ENCODE measurements at regions not wholly inside any gene's neighbourhood (a gene's known extent, or its start where the extent isn't known, plus 50 kb on each side); places are given as distances from the start of the nearest gene placed in this dataset.
"Not testable (repeated sequence)": the region's sequence is repeated elsewhere in the genome, so short reads cannot be mapped to it uniquely, and the experiment has no call there.

DNA sequence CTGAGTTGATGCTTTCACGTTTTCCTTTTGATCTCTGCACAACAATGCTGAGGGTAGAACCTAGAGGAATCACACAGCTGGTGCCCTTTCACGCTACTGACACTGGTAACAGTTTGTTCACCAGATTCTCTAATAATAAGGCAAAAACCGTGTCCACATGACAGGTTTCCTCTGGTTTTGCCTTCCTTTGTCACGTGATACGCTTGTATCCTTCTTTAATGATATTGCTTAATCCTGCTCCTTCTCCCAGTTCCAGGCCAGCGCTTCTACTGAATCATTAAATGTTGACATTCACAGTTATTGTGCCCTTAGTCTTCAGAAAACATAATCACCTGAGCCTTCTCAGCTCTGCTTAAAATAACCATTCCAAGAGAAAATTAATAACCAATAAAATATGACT lies 978.2 kb upstream of the NCAM2 start:
- no peak for DNase-seq (ENCODE audit: extremely low read depth, low read depth)

DNA sequence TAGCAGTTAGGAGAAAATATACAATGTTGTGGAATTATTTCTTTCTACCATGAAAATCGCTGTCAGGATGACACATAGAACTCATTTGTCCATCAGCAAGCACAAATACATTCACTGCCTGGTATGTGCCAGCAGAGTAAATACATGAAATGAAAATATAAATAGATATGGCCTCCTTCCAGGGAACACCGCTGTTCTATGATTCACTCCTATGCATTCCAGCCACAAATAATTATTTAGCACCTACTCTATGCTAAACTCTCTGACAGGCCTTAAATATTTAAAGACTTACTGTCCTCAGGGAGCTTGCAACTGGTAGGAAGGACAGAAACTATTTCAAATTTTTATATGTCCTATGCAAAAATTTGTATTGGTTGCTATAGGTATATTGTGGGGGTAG lies 975.0 kb upstream of the NCAM2 start:
- DNase-seq (ENCODE audit: extremely low read depth, low read depth) = no peak

DNA sequence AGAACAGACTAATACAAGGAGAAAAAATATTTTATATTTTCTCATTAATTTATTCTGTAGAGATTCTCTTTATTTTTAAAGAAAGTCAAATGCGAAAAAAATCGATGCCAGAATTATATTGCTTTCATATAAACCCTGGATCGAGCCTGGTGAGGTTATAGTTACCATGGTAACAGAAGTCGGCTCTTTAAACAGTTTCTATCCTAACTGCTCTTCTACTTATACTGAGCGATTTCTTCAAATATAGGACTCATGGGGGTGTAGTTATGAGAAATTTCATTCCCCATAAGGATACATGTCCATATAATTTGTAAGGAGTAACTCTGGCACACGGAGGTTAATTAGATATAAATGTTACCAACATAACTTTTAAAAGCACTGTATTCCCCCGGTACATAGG lies 973.5 kb upstream of the NCAM2 start:
- no peak for DNase-seq (ENCODE audit: extremely low read depth, low read depth)

DNA sequence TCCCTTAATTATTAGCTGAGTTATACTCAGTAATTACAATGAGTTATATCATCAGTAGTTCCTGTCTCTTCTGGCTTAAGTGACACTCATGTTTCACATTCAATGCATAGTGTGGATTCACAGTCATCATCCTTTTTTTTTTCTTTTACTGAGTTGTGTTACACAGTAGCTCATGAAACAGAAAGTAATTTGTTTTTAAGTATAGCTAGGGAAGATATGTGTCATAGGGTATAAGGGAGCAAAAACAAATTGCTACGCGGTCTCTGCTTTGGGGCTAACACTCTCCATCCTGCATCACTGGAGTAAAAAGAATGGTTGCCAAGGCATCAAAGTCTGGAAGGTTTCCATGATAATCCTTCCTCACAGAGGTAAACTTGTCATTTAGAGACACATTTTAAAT lies 971.7 kb upstream of the NCAM2 start:
- no peak for DNase-seq (ENCODE audit: extremely low read depth, low read depth)

DNA sequence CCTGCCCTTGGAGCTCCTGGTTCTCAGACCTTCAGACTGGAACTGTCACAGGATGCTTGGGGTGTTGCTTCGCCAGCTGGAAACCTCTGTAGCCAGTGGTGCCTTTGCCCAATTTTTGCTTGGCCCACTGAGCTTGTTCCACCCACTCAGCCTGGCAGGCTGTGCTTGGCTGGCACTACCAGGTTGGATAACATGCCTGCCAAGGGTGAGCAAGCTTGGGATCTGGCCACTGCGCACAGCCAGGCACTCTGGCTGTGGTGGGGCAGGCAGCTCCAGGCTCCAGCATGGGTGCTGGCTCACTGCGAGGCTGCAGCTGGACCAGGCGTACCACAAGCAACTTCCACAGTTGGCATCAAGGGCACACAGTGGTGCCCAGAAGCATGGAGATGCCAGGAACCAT lies 967.8 kb upstream of the NCAM2 start:
- no peak for DNase-seq (ENCODE audit: extremely low read depth, low read depth)

DNA sequence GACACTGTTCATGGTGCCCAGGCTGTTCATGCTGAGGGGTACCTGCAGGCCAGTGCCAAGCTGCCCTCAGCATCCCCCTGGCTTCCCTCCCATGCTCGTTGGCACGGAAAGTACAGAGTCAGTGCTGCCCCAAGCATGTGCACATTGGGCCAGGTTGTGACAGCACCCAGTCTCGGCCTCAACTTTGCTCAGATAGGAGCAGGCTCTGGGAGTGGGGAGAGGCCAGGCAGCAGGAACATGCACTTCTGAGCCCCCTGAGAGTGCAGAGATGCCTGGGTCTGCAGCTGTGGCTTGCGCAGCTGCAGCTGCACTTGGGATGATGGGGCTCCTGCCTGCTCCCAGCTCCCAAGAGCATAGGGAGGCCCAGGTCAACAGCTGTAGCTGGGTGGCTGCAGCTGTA lies 966.4 kb upstream of the NCAM2 start:
- no peak for DNase-seq (ENCODE audit: extremely low read depth, low read depth)

DNA sequence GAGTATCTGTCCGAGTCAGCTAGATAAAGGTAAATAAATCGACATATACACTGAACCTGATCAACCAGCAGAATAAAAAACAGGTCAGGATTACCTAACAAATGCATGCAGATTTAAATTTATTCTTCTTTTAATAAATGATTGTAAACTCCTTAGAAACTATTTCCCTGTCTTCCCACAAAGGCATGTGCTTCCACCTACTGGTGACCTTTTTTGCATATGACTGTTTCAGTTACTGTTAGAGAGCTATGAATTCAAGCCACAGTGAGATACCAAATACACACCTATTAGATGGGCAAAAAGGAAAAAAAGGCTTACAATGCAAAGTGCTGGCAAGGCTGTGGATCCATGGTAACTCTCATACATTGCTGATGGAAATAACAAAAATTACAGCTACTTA lies 957.4 kb upstream of the NCAM2 start:
- no peak for DNase-seq (ENCODE audit: extremely low read depth, low read depth)

DNA sequence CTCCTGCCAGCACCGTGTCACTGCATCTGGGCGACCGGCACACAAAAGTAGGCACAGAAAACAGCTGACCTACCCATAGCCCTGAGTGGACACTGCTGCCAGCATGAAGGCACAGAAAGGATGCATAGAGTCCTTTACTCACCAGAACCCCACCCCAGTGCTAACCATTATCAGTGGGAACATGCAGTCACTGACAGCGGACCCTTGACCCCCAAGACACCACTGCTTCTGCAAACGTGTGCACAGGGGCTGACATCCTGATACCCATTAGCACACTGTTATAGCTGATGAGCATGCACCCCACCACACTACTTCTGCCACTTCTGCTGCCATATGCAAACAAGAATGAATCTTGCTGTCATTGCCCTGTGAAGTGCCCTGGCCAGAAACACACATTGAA lies 953.0 kb upstream of the NCAM2 start:
- no peak for DNase-seq (ENCODE audit: extremely low read depth, low read depth)

DNA sequence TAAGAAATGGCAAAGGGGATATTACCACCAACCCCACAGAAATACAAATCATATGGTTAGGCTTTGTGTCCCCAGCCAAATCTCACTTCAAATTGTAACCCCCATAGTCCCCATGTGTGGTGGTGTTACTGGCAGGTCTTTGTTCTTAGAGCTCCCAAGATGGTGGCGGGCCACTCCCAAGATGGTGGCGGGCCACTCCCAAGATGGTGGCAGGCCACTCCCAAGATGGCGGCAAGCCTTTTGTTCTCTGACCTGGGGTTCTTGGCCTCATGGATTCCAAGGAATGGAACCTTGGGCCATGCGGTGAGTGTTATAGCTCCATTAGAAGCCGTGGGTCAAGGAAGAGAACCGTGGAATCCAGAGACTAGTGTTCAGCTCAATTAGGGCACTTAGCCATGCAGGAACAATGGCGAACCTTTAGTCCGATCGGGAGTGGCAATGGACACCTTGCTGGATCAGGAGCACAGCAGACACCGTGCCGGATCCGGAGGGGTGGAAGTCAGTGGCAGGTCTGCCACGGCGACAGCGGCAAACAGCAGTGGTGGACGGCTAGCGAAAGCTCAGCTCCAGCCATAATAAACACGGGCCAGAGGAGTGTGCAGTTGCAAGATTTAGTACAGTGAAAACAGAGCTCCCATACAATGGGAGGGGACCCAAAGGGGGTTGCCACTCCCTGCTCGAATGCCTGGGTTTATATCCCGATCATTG lies 949.9 kb upstream of the NCAM2 start:
- not testable (repeated sequence) for DNase-seq (ENCODE audit: extremely low read depth, low read depth)

DNA sequence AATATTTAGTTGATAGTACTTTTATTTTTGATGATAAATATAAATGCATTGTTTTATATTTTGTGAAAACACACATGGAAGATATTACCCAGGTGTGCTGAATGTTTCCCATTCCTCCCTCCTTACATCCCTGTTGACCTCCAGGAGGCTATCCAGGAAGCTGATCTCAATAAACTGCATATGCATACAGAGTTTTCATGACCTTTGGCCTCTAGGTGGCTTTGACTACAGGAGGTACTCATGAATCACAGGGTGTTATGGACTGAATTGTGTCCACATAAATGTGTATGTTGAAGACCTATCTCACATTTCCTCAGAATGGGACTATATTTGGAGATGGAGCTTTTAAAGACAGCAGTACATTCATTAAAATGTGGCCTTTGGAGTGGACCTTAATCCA lies 914.9 kb upstream of the NCAM2 start:
- DNase-seq (ENCODE audit: extremely low read depth, low read depth) = no peak

DNA sequence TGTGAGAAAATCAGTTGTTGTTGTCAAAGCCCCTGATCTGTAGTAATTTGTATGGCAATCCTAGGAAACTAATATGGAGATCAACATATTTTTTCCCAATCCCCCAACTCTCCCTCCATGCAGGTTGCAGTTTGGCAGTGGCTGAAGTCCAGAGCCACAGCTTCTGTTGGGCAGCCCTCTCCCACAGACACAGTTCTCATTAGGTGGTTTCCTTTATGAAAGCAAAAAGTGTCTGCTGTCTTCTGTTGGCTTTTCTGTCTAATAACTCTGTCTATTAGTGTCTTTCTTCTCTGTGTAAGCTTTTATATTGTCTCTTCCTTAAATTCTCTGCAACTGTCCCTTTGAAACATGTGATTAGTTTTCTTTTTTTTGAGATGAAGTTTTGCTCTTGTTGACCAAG lies 914.3 kb upstream of the NCAM2 start:
- DNase-seq (ENCODE audit: extremely low read depth, low read depth) = no peak

DNA sequence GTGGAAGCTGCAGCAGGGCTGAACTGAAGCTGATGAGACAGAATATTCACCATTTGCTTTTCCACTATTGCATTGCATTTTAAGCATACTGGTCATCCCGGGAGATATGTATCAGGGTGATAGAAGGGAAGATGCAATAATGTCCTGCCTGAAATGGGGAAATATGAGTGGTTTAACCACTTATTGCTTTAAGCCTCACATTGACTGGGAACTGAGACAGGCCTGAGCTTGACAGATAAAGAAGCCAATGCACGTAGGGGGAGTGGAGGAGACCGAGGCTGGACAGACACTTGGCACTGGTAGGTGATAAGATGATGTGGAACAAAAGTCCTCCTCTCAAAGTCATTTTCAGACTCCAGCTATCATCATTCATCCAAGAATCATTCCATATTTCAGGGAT lies 911.7 kb upstream of the NCAM2 start:
- no peak for DNase-seq (ENCODE audit: extremely low read depth, low read depth)

DNA sequence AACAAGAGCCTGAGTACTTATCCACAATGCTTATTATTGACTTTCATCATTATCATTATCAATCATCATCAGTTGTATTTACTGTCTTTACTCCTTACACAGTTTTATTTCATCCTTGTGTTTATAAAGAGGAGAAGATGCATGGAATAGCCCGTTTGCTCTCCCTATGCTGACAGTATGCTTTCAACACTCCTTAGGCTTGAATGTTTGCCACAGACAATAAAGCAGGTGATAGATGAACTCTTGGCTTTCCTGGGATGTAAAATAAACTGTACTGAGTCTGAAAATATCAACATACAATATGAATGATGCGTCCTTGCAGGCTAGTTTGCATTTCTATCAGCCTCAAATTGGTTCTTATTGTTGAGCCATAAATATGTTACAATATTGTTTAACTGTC lies 891.8 kb upstream of the NCAM2 start:
- no peak for DNase-seq (ENCODE audit: extremely low read depth, low read depth)

DNA sequence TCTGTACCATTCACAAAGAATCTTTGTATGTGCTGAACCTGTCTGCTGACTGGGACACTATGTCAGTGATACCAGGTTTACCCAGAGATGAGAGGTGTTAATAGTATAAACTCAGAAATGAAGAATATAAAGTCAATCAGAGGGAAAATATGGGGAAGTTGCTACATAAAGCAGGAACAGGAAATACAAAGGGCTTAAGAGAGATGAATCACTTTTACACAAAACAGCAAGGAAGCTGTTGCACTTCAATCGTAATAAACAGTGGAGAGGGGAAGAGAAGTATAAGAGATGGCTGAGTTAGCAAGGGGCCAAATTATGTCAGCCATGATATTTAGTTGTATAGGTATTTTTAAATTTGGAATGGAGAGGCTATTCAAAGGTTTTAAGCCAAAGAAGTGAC lies 890.2 kb upstream of the NCAM2 start:
- no peak for DNase-seq (ENCODE audit: extremely low read depth, low read depth)

DNA sequence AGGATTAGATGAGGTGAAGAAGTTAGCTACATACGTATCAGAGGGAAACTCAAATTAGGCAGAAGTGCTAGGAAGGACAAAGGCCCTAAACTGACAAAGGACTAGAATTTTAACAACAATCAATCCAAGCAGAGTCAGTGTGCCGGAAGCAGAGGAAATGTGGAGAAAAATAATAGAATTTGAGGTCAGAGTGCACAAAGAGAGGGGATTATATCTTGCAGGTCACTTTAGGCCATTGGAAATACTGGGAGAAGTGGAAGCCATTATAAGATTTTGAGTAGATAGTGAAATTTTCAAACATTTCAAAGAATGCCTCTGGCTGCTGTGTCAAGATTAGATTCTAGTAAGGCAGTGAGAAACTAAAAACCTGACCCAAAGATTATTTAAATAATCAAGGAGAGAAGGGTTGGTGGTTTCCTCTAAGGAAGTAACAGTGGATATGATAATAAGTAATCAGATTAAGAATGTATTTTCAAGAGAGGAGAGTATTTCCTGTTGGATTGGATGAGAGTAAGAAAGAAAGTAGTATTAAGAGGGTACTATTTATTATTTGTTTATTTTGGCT lies 889.2 kb upstream of the NCAM2 start:
- DNase-seq (ENCODE audit: extremely low read depth, low read depth) = no peak

DNA sequence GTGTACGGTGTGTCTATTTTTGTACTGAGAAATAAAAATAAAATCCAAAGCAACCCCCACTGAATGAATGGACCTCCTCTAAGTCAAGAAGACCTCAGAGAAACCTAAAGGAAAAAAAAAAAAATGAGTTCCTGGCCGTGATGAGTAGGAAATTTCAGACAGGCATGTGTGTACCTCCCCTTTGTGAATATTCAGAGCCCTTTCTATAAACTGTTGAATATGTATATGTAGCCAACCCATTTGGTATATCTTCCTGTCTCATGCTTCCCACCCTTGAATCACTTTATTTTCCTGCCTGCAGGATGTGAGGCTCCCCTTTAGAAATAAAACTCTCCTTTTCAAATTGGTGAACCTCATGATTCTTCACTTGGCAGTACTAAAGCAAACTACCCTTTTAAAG lies 887.8 kb upstream of the NCAM2 start:
- no peak for DNase-seq (ENCODE audit: extremely low read depth, low read depth)

DNA sequence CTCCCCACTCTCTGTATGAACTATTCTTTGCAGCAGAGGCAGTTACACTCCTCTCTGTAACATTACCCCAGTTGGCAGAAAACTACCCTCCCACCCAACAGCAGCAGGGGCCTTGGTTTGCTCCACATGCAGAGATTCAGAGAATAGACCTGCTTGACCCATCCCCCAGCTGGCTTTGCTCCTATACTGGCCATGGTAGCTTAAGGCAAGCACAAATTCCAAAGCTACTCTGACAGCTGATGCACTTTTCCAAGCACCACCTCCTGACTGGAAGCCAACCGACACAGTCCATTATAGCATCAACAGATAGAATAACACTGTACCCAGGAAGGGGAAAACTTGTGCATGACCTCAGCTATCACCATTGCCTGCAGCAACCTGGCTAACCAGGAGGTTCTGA lies 846.5 kb upstream of the NCAM2 start:
- DNase-seq (ENCODE audit: extremely low read depth, low read depth) = no peak

DNA sequence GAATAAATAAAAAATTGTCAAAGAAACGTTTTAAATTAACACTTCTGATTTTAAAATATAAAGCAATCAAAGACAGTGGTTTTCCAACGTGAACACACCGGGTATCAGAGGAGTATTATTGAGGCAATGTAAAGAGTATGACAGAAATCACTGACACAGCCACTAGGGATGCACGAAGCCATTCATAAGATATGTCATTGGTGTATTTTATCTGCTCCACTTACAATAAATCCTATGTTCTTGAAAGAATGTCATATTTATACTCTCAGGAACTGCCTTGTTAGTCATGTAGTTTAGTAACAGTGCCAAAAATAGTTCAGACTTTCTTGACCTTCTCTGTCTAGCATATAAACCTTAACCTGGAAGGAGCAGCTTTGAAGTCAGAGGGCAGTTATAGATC lies 835.0 kb upstream of the NCAM2 start:
- DNase-seq (ENCODE audit: extremely low read depth, low read depth) = no peak

DNA sequence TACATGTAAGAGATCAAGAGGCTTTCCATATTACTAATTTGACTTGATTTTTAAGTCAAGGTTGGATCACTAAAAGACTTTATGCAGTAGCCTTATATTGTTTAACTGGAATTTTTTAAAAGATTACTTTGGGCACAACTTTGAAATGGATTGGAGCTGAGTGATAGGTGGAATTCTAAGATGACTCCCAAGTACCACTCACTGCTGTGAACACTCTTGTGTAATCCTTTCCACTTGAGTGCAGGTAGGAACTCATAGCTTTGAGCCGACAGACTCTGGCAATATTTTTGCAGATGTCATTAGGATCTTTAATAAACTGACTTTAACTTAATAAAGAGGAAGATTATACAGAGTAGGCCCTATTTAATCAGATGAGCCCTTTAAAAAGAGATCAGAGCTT lies 831.1 kb upstream of the NCAM2 start:
- DNase-seq (ENCODE audit: extremely low read depth, low read depth) = no peak

DNA sequence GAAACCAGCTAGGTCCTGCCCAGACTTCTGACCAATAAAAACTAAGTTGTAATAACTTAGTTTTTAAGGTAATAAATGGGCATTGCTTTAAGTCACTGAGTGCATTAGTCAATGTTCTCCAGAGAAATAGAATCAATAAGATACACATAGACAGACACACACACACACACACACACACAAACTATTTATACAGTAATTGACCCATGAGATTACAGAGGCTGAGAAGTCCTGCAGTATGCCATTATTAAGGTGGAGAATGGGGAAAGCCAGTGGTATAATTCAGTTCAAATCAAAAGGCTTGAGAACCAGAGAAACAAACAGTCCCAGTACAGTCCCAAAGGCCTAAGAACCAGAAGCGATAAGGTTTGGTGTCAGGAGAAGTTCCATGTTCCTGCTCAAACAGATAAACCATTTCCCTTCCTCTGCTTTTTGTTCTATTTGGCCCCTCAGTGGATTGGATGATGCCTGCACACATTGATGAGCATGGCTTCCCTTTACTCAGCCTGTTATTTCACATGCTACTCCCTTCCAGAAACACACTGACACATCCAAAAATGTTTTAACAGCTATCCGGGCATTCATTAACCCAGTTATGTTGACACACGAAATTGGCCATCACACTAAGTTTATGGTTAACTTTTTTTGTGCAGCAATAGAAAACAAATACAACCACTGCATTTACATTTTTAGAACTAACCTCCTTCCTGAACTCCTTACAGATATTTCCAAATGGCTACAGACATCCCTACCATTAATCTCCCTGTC lies 828.2 kb upstream of the NCAM2 start:
- DNase-seq (ENCODE audit: extremely low read depth, low read depth) = no peak

DNA sequence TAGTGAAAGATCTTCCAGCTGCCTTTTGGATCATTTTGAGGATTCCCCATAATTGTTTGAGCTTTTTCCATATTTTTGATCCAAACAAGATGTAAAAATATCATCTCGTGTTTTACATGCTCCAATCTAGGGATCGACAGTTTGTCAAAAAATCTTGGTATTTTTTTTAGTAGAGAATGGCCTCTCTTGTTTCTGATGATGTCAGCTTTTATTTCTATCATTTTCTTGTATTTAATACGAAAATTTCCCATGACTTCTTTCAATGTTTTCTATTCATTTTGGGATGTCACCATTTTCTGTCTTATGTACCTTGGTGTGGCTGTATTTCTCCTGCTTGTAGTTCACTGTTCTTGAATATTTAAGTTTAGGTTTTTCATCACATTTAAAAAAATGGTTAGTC lies 812.0 kb upstream of the NCAM2 start:
- DNase-seq (ENCODE audit: extremely low read depth, low read depth) = no peak

DNA sequence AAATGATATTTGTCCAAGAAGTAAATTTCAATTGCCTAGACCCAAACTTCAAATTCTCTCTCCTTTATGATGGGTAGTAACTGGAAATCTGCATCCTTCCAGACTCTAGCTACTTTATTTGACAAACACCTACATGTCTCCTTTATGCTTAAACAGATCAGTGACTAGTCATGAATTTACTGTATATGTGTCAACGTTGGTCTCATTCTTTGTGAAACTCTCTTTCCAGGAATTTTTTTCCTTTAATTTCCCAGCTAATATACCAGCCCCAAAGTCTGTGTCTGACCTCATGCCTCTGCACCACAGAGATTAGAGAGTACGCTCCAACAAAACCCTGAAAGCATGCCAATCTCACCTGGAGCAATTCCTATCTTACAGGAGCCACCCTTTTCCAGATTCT lies 811.2 kb upstream of the NCAM2 start:
- DNase-seq (ENCODE audit: extremely low read depth, low read depth) = no peak

Measured in NCI-H460 (cell line).